ENCODE measurements at regions not wholly inside any gene's neighbourhood (a gene's known extent, or its start where the extent isn't known, plus 50 kb on each side); places are given as distances from the start of the nearest gene placed in this dataset.
A peak's percentile ranks its signal among the peaks of the same experiment; 100 is the strongest.

DNA sequence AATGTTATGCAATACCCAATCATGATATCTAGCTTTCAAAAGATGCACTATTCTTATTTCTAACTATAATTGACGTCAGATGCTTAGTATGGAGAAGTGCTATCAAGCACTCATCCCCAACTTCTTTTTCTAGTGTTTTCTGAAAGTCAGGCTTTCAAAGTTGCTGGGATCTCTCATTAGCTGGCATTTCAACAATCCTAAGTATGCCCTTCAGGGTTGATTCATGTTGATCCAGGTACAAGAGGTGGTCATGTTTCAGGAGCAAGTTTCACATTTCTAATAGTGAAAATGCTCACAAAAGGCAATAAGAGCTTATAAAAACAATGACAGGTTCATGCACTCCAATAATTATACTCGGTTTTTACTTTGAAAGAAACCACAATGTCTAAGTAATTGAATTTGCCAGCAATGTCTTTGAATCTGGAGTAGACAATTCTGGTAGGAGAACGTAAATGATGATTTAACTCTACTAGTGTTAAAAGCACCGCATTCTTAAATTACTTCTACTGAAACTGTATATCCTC lies 193.7 kb upstream of the KHDRBS2 start:
- DNase-seq (ENCODE audit: low spot score), result no peak

DNA sequence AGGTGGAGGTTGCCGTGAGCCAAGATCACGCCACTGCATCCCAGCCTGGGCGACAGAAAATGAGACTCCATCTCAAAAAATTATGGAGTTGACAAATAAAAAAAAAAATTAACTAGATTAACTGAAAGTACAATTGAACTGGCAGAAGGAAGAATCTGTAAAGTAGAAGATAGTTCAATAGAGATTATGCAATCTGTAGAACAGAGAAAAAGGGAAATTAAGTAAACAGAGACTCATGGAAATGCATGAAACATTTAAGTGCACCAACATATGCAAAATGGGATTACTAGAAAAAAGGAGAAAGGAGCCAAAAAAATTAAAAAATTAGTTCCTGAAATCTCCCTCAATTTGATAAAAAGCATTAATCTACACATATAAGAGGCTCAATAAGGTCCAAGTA lies 188.8 kb upstream of the KHDRBS2 start:
- DNase-seq (ENCODE audit: low spot score), result no peak

DNA sequence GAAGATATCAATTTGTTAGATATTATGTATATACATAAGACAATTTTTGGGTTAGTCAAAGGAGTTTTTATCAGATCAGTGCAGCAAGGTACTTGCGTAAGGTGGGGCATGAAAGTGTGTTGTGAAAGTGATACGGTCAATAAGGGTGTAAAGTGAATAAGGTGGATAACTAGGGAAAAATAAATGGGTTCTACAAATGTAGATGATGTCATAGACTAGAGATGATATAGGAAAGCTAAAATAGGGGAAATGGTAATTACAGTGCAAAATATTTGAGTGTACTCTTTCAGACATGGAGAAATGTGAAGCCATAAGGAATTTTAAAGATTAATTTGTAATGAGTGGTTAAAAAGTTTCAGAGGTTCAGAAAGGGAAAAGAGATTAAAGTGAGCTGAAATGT lies 180.6 kb upstream of the KHDRBS2 start:
- DNase-seq (ENCODE audit: low spot score), result no peak

DNA sequence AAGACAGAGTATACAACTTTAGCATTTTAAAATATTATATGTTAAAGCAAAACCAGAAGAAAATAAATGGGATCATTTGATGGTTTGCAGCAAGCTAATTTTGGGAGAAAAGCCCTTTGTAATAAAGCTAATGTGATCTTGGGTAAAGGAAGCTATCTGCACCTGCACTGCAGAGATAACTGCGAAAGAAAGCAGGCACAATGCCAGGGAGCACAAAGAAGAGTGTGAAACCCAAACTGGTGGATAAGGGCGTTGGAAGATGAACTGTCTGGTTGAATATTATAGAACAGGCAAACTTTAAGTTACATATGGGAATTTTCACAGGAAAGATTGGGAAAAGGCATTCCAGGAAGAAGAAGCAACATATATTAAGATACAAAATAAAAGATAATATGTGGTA lies 179.2 kb upstream of the KHDRBS2 start:
- no peak for DNase-seq (ENCODE audit: low spot score)

DNA sequence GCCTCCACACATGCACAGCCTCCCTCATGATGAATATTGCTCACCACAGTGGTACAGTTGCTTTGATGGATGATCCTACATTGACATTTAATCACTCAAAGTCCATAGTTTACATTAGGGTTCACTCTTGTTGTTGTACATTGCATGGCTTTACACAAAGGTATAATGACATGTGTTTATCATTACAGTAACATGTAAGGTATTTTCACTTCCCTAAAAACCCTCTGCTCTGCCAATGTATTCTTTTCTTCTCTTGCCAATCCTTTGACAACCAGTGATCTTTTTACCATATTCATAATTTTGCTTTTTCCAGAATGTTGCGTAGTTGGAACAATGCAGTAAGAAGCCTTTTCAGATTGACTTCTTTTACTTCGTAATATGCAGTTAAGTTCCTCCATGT lies 166.6 kb upstream of the KHDRBS2 start:
- DNase-seq (ENCODE audit: low spot score), result no peak

DNA sequence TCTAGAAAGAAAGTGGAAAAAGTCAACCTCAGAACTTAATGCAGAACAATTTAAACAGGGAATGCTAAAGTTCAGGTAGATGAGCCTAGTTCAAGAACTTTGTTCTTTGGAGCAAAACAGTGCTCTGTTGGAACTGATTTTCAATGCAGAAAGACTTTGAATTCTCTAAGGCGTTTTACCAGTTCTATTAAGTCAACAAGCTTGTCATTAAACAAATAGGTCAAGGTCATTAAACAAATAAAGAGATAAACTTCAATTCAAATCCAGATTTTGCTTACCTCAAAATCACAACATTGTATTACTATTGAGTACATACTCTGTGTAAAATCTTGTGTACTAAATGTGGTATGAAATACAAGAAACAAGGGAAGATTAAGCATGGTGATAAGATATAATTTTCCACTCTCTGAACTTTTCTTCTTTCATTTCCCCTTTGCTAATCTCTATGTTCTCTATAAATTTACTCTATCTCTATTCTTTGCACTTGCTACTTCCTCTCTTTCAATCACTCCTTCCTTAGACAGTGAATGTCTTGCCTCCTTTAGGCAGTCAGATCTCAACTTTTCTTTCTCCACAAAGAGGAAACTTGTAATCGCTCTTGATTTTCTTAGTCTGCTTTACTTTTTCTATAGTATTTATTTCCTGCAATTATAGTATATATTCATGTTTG lies 160.8 kb upstream of the KHDRBS2 start:
- no peak for DNase-seq (ENCODE audit: low spot score)

DNA sequence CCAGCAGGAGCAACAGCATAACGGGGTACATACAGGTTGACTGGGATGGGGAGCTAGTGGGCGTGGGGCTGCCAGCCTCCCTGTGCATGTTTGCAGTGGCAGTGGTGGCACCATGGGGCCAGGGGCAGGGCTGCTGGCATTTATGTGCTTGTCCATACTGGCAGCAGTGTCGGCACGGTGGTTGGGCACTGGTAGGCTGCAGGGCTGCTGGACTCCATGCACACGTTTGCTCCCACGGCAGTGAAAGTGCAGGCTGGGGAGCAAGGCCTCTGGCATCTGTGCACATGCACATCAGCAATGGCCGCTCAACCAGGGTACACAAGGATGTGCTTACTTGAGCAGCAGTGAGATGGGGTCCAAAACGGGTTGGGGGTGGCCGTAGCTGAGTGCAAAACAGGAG lies 159.5 kb upstream of the KHDRBS2 start:
- no peak for DNase-seq (ENCODE audit: low spot score)

DNA sequence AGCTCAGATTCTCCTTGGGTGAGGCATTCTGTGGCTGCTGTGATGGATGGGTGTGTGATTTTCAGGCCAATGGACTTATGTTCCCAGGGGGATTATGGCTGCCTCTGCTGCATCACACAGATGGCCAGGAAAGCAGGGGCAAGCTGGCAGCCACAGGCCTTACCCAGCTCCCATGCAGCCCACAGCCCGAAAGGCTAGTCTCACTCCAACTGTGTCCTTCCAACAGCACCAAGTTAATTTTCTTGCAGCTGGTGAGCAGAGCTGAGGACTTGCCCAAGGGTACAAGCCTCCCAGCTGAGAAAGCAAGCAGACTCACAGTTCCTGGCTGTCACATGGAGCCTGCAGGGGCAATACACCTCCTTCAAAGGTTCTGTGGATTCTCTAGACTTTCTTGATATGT lies 155.2 kb upstream of the KHDRBS2 start:
- no peak for DNase-seq (ENCODE audit: low spot score)

DNA sequence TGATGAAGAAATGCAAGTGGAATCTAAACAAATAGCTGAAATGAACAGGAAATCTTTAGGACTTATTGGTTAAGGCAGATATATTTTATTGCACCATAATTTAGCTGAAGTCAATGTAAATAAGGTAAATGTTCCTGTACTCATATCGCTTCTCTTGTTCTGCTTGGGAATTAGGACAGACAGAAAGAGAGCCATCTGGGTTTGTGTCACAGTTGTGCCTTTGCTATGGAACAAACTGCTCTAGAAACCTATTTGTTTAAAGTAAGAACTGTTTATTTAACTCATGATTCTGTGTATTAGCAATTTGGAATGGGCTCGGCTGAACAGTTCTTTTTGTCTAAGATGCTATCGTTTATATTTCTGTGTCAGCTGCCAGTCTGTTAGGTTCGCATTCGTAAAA lies 143.8 kb upstream of the KHDRBS2 start:
- no peak for DNase-seq (ENCODE audit: low spot score)

DNA sequence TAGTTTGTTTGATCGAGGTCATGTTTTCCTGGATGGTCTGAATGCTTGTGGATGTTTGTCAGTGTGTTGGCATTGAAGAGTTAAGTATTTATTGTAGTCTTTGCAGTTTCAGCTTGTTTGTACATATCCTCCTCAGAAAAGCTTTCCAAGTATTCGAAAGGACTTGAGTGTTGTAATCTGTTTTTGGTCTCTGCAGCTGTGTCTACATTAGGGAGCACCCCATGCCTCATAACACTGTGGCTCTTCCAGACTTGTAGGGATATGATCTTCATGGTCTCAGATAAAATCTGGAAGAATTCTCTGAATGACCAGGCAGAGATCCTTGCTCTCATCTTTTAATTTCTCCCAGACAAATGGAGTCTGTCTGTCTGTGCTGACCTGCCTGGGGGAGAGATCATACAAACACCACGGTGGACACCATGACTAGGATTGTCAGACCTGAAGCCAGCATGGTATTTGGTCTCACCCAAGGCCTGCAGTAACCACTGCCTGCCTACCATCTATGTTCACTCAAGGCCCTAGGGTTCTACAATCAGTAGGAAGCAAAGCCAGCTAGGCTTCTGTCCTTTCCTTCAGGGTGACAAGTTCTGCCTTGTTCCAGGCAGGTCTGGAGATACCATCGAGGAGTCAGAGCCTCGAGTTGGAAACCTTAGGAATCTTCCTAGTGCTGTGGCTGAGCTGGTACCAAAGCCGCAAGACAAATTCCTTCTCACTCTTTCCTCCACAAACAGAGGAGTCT lies 114.7 kb upstream of the KHDRBS2 start:
- DNase-seq (ENCODE audit: low spot score), result no peak

DNA sequence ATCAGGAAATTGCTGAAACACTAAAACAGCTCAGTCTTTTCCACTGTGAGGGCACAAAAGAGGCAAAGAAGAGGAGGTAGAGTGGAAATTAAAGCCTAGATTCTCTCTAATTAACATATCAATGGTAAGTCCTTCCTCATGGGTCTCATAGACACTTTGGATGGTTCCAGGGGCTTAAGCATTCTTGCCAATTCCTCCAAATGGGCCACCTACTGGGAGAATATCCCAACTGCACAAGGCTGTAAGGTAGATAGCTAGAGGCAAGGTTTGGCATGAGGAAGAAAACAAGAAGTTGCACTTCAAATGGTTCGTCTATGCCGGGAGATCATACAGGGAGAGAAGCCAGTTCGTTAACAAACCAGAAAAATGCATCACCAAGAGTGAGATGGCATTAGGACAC lies 107.6 kb upstream of the KHDRBS2 start:
- DNase-seq (ENCODE audit: low spot score), result no peak

DNA sequence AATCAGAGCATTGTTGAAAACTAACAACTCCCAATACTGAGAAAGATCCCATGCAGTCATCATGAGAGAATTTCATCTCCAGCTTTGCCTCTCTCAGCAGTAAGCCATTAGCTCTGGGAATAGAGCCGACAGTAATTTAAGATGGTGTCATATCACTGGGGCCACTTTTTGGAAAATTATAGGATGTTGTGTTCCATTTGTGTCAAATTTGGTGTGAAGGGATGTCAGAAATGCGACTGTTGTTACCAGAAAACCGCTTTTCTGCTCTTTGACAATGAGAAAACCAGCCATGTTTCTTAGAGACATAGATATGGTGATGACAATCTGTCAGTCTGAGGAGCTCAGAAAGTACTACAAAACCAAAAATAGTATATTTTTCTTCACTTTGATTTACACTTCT lies 106.3 kb upstream of the KHDRBS2 start:
- DNase-seq (ENCODE audit: low spot score), result no peak

DNA sequence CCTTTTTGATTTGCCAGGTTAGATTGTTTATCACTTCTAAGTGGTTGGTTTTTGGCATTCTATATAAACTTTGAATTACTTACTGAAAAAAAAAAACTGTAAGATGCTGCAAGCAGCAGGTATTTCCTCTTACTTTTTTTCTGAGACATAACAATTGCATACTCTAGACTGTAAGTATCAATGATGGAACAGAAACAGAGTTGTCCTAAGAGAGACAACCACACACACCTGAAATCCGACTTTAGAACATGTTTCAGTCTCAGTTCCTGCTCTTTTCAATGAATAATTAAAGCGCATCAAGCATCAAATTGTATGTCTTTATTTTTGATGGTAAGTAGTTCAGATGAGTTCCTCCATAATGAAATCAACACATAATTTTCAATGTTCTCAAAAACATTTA lies 105.3 kb upstream of the KHDRBS2 start:
- DNase-seq (ENCODE audit: low spot score), result no peak

DNA sequence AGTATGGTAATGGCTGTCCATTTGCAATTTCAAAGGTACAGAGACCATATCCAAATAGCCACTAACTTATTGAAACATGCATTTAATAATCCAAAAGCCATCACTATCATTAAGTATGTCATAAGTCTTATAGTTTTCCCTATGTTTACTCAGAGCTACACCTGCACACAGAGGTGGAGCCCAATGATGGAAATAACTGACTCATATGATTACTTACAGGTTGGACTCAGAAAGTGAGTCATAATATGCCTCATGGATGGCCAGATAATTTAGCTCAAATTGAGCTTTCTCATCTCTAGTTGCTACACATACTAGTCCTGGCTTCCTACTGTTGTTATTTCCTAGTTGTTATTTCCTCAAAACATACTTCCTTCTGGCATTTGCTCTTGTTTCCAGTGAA lies 104.4 kb upstream of the KHDRBS2 start:
- DNase-seq (ENCODE audit: low spot score), result peak; percentile 53

DNA sequence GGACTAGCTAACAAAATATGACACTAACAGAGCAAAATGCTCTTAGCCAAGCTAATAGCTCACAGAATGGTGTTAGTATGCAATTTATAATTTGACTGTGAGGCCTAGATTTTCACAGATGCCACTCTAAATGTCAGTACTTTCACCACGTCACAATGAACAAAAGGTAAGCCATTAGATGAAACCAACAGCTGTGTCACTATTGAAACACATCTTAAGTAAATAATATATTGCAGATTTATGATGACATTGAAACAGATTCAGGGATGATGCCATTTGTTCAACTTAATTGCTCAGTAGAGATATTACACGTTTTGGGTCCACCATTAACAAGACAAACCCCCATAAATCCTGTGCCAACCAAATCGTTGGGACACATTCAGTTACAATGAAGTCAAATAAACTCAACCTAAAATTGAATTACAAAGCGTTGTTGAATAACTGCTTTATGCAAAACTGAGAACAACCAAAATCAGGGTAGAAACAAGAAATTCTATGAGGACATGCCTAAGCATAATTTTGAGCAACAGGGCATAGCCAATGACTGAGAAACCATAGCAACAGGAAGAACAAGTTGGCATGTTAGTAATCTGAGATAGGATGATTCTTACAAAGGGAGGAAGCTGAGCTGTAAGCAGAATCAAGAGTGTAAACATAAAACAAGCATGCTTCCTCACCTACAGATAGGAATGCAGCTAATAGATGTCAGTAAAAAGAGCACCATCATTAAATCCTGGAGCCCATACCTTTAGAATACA lies 85.6 kb upstream of the KHDRBS2 start:
- DNase-seq (ENCODE audit: low spot score), result no peak

DNA sequence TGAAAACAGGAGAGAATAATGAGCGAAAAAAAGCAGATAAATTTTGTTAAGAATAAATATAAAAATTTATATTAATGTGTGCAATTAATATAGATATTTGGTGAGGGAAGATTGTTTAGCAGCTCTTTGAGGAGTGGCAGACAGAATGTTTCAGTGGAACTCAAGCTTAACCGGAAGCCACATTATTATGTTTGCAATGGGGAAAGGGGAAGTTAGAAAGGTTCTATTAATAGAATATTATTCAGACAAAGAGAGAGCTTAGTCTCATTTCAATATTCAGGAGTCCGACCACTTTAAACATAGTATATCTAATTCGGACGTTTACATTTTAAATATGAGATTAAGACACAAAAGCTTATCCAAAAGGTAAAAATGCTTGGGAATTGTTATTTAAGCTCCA lies 81.6 kb upstream of the KHDRBS2 start:
- DNase-seq (ENCODE audit: low spot score), result no peak

DNA sequence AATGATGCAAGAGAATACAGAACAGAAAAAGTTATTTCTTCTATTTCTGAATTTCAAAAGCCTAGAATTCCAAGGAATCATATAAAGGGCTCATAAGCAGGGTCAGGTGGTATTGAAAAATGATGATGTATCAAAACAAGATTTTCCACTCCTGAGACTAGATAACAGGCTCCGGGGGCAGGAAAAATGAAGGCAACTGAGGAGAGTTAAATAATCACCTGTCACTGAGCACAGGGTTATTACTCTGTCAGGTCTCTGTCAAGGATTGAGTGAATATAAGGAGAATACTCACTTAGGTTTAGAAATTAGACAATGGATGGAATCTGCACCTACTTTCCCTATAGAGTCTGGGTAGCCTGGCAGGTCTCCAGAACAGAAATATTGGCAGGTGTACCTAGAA lies 76.1 kb upstream of the KHDRBS2 start:
- DNase-seq (ENCODE audit: low spot score), result no peak

DNA sequence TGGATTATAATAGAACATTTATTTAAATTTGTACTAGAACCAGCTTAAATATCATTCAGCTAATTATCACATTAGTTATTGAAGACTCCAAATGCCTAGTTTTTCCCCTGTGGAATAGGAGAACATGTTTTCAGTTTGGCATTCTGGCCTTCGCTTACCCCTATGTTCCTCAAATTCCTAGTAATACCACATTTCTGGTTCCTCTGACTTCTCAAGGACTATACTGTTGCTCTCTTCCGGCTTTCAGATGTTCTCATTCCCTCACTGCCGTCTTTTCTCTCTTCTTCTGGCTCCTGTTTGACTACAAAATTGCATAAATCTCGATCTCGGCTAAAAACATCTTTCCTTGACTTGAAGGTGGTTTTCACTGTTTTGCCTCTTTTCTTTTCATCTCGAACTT lies 71.8 kb upstream of the KHDRBS2 start:
- no peak for DNase-seq (ENCODE audit: low spot score)

DNA sequence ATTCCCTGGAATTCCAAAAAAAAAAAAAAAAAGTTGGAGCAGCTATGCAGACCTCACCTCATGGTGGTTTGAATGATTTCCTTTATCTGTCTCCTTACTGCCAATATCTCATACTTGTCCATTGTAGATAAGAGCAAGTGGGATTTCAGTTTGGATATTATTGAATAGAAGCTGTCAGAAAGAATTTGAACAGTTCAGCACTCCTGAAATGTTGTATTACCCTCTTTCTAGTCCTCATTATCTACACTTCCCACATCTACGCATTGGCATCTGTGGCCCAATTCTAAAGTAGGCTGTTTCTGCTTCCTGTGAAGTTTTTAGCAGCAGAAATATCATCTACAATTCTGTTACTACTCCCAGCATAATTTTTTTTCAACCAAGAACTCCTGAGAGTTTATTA lies 68.2 kb upstream of the KHDRBS2 start:
- DNase-seq (ENCODE audit: low spot score), result no peak

DNA sequence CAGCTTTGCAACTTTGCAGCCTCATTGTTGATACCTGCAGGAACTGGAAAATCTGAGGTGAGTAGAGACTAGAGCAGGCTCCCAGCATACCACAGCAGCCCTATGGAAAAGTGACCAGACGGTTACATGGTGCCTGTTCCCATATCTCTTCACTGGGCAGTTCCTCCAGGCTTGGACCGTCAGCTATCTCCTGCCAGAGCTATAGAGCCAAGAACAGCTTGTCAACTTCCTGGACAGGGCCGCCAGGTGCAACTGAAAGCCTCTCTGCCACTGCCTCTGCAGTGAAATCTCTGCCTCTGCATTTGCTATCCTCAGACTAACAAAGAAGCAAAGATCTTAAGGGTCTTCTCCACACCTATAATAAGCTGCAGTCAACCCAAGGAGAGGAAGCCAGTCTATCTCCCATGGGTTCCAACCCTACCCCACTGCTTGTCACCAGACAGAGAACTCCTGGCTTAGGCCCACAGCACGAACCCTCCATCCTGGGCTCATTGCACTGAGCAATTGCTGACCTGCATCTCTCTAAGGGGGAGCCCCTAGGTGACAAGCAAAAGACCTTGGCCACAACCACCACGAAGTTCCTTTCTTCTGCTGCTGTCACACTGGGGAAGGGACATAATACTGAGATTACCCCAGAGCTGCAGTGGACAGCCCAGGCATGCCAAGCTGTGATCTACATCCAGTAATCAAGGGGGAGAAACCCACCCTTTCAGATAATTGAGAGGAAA lies 60.1 kb upstream of the KHDRBS2 start:
- no peak for DNase-seq (ENCODE audit: low spot score)

DNA sequence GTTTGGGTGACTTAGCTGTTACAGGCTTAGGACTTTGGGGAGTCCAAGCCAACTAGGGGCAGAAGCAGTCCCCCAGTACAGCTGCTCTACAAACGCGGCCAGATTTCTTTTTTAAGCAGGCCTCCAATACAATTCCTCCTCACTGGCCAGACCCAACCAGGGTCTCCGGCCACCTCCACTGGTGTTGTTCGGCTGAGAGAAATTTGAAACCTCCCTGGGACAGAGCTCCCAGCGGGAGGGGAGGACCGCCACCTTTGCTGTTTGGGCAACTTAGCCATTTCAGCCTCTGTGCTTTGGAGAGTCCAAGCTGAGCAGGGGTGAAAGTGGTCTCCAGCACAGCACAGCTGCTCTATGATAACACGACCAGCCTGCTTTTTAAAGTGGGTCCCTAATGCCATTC lies 59.4 kb upstream of the KHDRBS2 start:
- no peak for DNase-seq (ENCODE audit: low spot score)

DNA sequence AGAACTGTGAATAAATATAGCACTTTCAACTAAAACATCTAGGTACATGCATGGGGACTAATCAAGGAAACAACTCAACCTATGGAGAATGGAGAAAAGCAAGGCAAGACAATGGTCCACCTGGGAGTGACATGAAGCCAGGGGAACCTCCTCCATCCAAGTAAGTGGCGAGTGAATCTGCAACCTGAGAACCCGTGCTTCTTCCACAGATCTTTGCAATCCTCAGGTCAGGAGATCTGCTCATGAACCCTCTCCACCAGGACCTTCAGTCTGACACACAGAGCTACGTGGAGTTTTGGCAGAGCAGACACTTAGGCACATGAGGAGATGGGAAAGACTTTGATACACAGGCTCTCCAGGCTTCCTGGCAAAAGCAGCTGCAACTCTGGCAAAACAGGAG lies 58.8 kb upstream of the KHDRBS2 start:
- DNase-seq (ENCODE audit: low spot score), result no peak

Data from HT-29 (cell line).